ENCODE measurements at regions not wholly inside any gene's neighbourhood (a gene's known extent, or its start where the extent isn't known, plus 50 kb on each side); places are given as distances from the start of the nearest gene placed in this dataset.
"Not testable (repeated sequence)": the region's sequence is repeated elsewhere in the genome, so short reads cannot be mapped to it uniquely, and the experiment has no call there.

DNA sequence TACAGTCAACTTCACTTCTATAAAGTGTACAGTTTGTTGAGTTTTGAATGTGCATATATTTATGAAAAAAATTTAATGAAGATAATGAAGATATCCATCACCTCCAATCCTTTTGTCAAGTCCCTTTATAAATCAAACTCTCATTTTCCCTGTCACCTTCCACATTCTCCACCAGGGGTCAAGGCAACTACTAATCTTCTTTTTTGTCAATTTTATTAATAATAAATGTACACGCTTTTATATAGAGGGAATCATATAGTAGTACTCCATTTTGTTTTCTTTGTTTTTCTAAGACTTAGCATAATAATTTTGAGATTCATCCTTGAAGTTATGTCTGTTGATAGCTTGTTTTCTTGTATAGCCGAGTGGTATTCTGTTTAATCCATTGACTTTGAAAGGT is 1594.2 kb upstream of the PRMT6 start:
- no peak for DNase-seq (ENCODE audit: low read depth in 4 of 4, low spot score in 3 of 4)

- no peak for DNase-seq (ENCODE audit: low read depth in 4 of 4, low spot score in 3 of 4)
Measured at GRCh38 chr1:105467549-105467948, 1588.9 kb upstream of the PRMT6 start.

DNA sequence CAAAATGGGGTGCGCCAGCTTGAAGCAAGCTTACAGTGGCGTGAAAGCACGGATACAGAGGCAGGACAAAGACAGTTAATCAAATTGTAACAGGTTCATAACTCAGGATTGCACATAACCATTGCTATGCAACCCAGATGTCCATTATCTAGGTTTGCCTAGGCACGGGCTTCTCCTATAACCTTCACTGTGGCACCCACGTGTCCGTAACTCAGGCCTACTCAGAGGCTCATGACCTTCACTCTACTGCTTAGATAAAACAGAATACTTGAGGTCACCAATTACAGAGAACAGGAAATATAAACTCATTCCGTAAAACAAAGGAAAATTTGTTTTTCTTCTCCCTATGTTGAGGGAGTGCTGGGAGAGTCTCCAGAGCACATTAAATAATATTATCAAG is 1585.9 kb upstream of the PRMT6 start:
- not testable (repeated sequence) for DNase-seq (ENCODE audit: low read depth in 4 of 4, low spot score in 3 of 4)

DNA sequence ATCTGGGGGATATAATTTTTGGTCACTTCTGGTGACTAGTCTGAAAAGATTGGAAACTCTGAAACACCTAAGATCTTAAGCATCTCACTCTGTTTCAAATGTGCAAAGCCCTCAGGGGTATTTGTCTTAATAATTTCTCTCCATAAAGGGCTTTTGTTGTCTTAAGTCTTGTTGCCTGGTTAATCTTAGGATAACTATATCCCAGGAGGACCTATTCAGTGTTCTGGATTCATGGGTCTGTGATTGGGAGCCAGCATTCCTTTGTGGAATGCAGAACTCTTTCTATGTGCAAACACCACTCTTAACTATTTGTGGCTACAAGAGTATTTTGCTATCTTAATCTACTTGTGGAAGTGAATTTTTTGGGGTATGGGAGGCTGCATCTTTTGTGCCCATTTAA is 1573.0 kb upstream of the PRMT6 start:
- DNase-seq (ENCODE audit: low read depth in 4 of 4, low spot score in 3 of 4), result no peak

GRCh38 chr1:105485207-105485606 is 1571.3 kb upstream of the PRMT6 start:
- no peak for DNase-seq (ENCODE audit: low read depth in 4 of 4, low spot score in 3 of 4)

- no peak for DNase-seq (ENCODE audit: low read depth in 4 of 4, low spot score in 3 of 4)
Measured at GRCh38 chr1:105492921-105493320, 1563.6 kb upstream of the PRMT6 start.

DNA sequence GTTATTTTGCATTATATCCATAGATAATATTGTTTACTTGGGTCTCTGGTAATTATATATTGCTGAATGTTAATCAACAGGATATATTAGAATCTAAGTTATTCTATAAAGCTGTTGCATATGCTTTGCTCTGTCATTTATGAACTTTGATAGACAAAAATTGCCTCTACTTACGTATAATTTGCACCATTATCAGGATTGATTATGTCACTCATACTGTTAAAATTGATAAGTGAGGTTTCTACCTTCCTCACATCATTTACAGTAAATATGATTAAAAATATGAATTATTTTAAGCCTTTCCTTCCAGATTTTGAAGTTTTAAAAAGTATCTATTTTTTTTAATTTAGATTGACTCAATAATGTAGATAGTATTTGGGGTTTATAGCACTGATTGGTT is 1540.4 kb upstream of the PRMT6 start:
- DNase-seq (ENCODE audit: low read depth in 4 of 4, low spot score in 3 of 4), result no peak

DNA sequence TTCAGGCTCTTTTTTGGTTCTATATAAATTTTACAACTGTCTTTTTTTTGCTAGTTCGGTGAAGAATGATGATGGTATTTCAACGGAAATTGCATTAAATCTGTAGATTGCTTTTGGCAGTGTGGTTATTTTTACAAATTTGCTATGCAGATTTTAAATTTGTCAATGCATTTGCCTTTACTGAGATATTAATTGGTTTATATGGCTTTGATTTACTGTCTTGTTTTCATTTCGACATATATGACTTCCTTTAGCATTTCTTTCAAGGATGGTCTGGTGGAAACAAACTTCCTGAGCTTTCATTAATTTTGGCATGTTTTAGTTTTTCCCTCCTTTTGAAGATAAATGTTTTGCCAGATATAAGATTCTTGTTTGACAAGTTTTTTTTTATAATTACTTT is 1522.5 kb upstream of the PRMT6 start:
- DNase-seq (ENCODE audit: low read depth in 4 of 4, low spot score in 3 of 4), result no peak

GRCh38 chr1:105544475-105544874 is 1512.0 kb upstream of the PRMT6 start:
- no peak for DNase-seq (ENCODE audit: low read depth in 4 of 4, low spot score in 3 of 4)

- no peak for DNase-seq (ENCODE audit: low read depth in 4 of 4, low spot score in 3 of 4)
Measured at GRCh38 chr1:105556266-105556665, 1500.2 kb upstream of the PRMT6 start.

- DNase-seq (ENCODE audit: low read depth in 4 of 4, low spot score in 3 of 4), result no peak
Measured at GRCh38 chr1:105558023-105558422, 1498.5 kb upstream of the PRMT6 start.

DNA sequence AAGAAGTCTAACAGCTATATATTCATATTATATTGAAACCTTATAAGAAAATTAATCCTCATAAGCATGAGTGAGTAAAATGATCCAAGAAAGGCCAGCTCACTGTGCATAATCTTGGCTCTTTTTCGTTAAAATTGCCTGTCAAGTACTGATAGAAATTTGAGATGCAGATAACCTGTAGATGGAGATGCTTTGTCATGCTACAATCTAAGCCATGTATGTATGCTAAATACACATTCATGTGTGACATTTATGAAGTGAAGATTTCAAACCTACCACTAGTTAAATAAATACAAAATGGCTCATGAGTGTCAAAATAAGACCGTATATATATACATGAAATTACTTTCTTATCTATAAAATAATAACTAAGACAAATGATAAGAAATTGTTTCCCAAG is 1491.5 kb upstream of the PRMT6 start:
- no peak for DNase-seq (ENCODE audit: low read depth in 4 of 4, low spot score in 3 of 4)

GRCh38 chr1:105585791-105586190 is 1470.7 kb upstream of the PRMT6 start:
- no peak for DNase-seq (ENCODE audit: low read depth in 4 of 4, low spot score in 3 of 4)

- no peak for DNase-seq (ENCODE audit: low read depth in 4 of 4, low spot score in 3 of 4)
Measured at GRCh38 chr1:105591681-105592080, 1464.8 kb upstream of the PRMT6 start.

DNA sequence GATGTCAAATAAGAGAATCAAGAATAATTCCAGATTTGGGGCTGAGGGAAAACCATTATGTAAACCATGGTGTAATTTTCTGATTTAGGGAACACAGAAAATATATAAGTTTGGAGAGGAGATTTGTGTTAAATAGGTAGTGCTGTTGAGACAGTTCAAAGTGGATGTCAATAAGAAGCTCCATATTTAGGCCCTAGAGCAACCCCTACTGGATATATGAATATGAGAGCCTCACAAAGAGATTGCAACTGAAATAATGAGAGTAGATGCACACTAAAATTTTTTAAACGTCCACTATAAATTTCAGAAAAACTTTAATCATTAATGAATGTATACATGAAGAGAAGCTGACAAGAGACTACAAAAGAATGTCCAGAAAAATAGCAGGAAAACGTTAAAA is 1447.8 kb upstream of the PRMT6 start:
- DNase-seq (ENCODE audit: low read depth in 4 of 4, low spot score in 3 of 4), result no peak

DNA sequence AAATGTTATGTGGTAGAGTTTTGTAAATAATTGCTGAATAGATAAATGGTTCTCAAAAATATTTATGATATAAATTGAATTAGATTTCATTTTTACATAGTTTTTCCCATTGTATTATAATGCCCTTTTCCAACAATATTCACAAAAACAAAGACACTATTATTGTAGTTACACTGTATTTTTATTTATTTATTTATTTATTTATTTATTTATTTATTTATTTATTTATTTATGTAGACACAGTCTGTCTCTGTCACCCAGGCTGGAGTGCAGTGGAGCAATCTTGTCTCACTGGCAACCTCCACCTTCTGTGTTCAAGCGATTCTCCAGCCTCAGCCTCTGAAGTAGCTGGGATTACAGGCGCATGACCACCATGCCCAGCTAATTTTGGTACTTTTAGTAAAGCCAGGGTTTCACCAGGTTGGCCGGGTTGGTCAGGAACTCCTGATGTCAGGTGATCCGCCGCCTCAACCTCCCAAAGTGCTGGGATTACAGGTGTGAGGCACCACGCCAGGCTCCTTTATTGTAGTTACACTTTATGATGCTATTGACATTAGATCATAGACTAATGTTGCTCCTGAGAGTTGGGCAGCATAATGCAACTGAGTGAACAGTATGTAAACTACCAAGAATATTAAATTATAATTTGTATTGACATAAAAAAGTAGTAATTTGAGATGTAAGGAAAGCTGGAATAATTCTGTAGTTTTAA is 1430.0 kb upstream of the PRMT6 start:
- no peak for DNase-seq (ENCODE audit: low read depth in 4 of 4, low spot score in 3 of 4)

- DNase-seq (ENCODE audit: low read depth in 4 of 4, low spot score in 3 of 4), result not testable (repeated sequence)
Measured at GRCh38 chr1:105631153-105631744, 1425.2 kb upstream of the PRMT6 start.

GRCh38 chr1:105632342-105633196 is 1423.9 kb upstream of the PRMT6 start:
- peak; percentile 40 to 63 (median 47) for DNase-seq (ENCODE audit: low read depth in 4 of 4, low spot score in 3 of 4)

GRCh38 chr1:105636052-105636451 is 1420.4 kb upstream of the PRMT6 start:
- no peak for DNase-seq (ENCODE audit: low read depth in 4 of 4, low spot score in 3 of 4)

DNA sequence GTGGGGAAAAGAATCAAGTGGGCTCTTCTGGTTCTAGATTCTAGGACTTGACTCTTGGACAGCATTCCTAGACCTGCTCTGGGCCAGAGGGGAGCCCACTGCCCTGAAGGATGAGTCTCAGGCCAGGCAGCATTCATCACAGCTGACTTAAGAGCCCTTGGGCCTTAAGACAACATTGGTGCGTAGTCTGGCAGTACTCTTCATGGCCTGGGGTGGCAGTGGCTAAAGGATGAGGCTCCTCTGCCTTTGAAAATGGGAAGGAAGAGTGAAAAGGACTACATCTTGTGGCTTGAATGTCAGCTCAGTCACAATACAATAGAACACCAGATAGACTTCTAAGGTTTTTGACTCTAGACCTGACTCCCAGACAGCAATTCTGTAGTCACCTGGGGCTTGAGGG is 1415.1 kb upstream of the PRMT6 start:
- DNase-seq (ENCODE audit: low read depth in 4 of 4, low spot score in 3 of 4), result no peak

DNA sequence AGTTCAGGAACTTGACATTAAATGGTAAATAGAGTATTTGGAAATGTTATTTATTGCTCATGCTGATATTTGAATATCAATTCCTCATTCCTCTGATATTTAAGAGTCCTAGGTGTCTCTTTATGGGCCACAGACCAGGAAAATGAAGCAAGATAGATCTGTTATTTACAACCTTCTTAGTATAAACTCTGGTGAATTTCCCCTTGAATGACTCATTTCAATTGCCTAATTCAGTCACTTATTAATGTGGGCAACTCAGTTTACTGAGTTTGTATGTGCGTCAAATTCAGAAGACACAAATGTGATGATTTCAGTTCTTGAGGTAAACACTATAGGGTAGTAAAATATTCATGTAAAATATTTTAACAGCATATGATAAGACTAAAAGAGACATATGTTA is 1404.4 kb upstream of the PRMT6 start:
- no peak for DNase-seq (ENCODE audit: low read depth in 4 of 4, low spot score in 3 of 4)

GRCh38 chr1:105655032-105655431 is 1401.4 kb upstream of the PRMT6 start:
- no peak for DNase-seq (ENCODE audit: low read depth in 4 of 4, low spot score in 3 of 4)

Measured in left renal pelvis (tissue), 4 donors.